Kidney tubule cell (primary cell): ENCODE measurements at regions not wholly inside any gene's neighbourhood (a gene's known extent, or its start where the extent isn't known, plus 50 kb on each side); places are given as distances from the start of the nearest gene placed in this dataset.

Experiments
- DNase-seq: peaks from one replicate; pipeline ENCODE4 v3.0.0-alpha.2; 2018; ENCODE audit warnings: low spot score

DNA sequence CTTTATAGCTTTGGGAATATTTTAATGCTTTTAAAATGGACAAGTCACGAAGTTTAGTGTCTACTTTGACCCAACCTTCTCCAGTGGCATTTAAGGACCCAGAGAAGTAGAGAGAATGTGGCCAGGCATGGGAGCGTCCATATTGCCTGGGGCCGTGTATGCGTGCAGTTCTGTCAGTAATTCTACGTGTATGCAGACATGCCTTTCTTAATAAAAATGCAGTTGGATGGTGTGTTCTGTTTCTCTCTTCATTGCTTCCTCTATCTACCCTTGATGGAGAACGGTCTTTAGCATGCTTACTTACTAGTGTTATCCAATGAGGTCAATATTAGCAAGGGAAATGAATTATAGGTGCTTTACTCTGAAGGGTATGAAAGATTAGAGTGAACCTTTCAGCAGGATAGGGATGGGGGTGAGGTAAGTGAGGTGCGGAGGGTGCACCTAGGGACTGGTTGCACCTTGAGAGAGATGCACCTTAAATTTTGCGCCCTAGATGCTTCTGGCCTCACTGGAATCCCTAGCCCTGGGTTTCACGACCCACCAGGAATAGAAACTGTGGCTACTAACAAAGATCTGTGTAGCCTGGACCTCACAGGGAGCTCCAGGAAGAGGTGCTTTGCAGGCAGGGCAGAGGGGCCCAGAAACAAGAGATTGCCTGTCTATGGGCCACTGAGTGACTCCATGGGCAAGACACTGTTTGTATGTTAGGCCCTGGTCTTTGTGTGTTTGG is 194.3 kb downstream of the MYCN start:
- no peak for DNase-seq

DNA sequence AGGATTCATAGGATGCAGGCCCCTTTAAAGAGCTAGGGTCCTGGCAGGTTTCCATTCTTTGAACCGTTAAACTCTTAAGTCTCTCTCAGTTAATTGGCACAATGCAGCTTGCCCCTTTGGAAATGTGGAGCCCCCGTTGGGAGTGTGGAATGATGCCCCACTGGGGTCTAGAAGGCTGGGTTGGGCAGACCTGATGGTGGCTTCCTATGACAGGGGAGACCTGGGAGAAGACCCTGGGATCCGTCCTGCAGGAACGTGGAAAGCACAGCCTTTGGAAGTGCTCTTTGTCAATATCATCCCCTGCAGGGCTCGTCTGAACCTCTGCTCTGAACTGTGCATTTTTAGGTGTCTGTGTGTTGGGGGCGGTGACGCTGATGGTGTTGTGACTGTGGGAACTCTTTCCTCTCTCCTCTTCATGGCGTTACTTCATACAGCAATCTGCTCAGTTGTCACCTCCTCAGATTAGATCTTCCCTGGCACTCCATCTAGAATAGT is 190.6 kb downstream of the MYCN start:
- DNase-seq, result no peak

DNA sequence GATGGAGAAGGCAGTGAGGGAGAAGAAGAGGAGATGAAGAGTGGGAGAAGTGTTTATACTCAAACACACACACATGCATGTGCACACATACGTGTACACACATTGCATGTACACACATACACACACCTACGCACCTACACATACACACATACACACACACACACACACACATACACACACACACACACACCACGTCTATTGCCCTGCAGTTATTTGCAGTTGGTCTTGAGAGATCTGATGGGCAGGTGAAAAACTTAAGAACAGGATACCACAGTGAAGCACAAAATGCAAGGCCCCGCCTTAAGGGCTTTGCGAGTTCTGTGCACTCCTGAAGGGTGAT is 190.2 kb downstream of the MYCN start:
- DNase-seq, result no peak

DNA sequence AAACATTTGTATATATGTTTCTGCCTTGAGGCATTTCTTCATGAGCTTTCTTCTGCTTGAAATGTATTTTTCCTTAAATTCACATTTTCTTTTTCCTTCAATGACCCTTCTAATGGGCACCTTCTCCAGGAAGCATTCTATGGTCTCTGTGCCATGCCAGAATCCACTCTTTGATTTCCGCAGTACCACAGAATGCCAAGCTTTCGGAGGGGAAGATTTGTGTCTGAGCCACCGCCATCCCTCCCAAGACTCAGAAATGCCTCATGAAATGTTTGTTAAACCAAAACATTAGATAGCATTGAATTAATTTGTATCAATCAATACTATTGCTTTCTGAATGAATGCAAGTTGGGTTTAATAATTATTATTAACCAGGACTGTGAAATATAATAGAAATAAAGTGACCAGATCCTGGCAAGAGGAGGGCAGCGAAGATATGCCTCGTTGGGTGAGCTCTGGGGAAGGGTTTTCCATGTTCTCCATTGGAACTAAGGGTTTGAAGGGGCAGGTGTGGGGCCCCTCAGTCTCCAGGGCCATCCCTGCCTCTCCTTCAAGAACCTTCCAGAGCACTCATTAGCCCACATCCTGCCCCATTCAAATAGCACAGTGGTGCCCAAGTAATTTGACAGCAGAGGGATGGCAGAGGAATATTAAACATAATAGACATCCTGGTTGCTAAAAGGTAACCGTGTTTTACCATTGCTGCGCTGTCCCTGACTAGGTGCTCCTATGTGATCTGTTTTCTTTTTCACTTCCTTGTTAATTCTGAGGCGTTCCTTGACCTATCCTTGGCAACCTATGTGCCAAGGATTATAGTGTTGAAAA is 189.6 kb downstream of the MYCN start:
- no peak for DNase-seq

DNA sequence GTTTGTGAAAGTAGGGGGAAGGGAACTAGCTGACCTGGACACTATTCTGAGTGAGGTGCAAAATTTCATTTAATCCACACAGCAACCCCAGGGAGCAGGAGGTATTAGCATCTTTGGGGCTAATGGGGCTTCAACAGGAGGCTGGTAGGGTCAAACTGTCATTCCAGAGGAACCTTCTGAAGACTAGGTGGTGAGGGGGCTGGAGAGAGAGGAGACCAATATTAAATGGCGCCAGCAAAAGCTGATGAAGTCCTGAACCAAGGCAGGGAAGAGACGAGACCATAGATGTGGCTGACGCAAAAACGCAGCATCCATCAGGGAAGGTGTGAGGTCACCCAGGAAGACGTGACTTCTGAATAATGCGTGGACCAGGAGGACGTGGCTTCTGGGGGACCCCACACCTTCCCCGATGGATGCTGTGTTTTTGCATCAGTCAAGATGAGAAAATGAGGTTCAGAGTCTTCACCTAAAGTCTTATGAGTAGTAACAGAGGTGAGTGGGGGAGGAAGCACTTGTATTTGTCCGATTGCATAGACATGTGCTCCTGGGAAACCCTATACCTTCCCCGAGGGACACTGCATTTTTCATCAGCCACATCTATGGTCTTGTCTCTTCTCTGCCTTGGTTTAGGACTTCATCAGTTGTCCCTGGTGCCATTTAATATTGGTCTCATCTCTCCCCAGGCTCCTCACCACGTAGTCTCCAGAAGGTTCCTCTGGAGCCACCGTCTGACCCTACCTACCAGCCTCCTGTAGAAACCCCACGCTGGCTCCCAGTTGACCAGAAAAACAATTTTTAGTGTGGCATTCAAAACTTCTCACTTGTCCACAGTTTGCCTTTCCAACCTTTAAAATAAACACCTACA is 188.6 kb downstream of the MYCN start:
- DNase-seq, result no peak

DNA sequence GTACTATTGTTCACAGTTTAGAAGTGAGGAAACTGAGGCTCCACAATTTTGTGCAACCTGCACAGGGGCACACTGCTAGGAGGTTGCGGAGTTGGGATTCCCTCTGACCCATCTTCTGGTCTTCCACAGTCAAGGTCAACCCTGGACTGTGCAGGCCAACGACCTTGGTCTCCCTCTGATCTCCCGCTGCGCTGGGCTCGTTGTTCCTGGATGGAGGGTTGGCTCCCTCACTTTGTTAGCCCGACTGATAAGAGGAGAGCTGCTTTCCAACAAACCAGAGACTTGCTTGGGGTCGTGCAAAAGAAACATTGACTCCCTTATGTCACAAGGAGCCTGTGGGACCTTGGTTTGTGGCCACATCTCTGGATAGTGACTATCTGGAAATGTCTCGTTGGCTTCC is 187.6 kb downstream of the MYCN start:
- no peak for DNase-seq

DNA sequence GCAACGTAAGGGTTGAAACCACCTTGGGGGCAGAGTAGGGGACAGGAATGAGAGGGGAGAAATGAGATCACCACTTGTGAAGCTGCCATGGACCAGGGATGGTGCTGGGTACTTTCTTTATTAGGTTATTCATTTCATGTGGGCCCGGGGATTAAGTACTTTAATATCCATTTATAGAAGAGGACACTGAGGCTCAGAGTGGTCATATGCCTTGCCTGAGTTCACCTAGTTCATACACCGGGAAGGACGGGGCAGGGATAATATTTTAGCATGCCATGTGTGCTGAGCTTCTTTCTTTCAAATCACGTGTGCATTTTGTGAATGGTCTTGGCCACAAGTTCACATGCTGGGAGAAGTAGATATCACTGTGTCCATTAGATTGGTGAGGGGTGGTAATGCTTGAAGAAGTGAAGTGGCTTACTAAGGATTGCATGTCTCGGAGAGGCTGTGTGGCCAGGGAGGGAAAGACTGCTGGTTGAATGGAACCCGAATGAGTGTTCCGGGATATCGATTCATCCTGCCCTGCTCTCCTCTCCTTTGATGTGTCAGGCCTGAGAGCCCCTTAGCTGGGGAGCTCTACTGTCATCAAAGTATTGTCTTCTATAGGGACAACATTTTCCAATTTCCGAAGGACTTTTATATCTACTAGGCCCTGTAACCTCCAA is 187.1 kb downstream of the MYCN start:
- DNase-seq, result no peak

DNA sequence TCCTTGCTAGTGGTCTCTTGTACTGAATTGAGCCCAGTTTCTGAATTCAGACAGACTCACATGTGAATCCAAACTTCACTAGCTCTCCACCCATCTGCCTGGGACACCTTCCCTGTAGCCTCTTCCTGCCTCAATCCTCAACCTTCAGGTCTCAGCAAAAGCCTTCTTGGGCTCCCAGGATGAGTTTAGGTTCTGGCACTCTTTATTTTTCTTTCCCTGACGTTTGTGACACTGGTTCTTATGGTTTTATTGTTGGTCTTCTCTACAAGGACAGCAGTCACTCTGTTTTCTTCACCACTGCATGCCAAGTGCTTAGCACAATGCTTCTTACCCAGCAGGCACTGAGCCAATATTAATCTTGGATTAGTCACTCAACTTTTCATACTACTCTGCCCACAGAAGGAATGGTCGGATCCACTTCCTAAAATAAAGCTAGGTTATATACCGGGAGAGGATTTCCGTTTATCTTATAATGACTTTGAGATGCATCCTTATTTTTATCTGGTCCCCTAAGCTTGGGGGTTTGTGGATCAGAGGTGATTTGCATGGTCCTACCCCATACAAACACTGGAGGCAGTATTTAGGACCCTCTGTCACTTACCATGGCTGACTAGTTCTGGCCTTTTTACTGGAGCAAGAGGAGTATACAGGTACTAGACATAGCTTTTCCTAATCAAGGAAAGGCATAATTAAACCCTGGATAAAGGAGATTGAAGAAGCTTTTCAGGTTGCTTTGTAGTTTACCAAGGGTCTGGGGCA is 186.3 kb downstream of the MYCN start:
- peak; percentile 68 for DNase-seq

DNA sequence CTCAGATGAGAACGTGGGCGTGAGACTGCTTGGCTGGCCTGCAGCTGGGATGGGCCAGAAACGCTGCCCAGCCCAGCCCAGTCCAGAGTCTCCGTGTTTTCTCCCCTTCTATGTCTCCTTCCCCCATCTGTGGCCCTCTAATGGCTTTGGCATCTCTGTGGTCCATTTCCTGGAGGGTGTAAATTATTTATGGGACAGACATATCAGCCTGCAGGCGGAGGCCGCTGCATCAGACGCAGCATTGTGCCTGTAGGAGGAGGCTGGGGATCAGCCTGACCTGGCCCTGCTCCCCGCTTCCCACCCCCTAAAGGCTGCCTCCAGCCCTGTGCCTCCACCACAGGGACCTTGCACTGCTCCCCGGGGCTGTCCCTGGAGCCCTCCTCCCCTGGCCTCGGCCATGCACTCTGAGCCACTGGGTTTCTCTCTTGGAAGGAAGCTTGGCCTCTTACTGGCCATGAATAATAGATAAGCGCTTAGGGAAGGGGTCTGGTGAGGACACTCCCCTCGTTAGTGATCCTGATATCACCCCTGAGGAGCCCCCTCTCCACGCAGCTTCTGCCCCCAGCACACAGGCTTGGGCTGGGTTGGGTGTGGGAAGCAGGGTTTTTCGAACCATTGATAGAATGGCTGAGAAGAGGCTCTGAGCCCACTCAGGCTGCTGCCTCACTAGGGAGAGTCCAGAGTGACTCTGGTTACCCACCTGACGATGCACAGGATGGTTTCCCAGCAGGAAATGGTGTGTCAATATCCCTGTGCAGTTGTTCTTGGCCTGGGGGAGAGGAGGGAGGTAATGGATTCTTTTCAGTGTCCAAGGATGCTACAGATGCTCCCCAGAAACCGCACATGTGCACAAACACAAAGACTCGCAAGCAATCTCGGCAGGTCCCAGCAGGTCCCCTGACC is 185.5 kb downstream of the MYCN start:
- DNase-seq, result no peak

DNA sequence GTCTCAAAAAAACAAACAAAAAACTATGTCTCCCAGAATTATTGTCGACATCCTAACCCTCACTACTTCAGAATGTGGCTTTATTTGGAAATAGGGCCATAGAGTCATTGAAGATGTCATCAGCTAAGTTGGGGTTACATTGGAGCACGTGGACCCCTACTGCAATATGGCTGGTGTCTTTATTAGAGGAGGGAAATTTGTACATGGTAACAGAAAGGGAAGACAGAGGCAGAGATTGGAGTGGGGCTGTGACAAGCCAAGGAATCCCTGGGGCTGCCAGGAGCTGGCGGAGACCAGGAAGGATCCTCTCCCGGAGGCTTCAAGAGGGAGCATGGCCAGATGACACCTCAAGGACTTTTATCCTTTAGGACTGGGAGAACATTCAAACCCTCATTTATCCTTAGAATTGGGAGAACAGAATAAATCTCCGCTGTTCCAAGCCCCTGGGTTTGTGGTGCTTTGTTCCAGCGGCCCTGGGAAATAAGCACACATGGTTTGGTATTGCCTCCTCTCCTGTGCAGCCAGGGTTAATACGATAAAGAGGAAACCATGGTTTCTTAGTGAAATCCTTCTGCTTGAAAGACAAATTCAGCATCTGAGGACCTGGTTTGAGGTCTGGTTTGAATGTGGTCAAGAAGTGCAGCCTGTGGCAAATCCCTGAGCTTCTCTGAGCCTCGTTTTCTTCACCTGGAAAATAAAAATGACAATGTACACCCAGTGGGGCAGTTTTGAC is 184.7 kb downstream of the MYCN start:
- DNase-seq, result no peak

DNA sequence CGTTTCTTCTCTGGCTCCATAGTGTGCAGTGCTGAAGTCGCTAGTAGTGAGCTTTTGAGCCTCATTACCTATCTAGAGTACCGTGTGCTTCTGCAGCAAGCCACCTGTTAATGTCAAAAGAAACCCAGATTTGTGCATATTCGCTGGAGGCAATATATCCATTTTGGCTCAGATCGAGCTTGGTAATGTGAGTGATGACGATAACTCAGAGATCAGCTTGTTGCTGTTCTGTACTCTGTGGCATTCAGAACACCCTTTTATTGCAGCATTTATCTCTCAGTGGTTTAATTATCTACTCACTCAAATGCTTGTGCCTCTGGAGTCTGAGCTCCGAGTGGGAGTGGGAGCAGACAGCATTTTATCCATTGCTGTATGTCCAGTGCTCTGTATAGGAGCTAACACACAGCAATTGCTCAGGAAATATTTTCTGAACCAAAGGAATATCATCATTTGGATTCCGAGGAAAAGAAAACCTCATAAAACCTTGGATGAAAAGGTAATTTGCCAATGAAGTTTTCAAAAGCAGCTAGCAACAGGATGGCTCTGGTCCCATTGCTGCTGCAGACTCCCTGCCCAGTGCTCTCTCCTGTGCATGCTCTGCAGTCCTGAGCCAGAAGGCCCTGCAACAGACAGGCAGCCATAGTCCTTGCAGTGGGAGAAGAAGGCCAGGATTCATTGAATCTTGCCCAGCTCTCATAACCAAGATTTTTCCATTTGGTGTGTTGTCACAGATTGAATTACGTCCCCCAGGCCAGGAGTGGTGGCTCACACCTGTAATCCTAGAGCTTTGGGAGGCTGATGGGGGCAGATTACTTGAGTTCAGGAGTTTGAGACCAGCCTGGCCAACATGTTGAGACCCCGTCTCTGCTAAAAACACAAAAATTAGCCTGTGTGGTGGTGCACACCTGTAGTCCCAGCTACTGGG is 183.8 kb downstream of the MYCN start:
- DNase-seq, result no peak

DNA sequence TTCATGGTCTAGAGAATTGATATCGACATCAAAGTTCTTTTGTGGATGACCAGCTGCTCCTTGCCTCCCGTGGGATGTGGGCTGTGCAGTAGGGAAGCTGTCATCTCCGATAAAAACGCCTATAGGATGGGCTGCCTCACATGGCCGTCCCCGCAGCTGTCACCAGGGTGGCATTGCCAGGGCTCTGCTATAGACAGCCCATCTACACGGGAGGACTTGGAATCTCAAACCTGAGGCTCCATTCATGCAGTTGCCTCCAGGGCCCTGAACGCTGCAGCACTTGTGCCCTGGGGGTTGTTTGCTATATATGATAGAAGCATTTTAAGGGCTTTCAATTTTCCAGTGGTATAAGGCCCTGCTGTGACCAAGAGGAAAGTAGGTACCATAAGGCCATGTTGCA is 183.1 kb downstream of the MYCN start:
- no peak for DNase-seq

DNA sequence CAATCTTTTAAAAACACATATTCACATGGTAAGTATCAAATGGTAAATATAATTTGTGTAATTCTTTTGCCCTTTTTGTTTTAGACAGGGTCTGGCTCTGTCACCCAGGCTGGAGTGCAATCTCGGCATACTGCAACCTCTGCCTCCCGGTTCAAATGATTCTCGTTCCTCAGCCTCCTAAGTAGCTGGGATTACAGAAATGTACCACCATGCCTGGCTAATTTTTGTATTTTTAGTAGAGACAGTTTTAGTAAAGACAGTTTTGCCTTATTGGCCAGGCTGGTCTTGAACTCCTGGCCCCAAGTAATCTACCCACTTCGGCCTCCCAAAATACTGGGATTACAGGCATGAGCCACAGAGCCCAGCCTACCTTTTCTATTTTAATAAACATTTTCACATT is 182.2 kb downstream of the MYCN start:
- no peak for DNase-seq

DNA sequence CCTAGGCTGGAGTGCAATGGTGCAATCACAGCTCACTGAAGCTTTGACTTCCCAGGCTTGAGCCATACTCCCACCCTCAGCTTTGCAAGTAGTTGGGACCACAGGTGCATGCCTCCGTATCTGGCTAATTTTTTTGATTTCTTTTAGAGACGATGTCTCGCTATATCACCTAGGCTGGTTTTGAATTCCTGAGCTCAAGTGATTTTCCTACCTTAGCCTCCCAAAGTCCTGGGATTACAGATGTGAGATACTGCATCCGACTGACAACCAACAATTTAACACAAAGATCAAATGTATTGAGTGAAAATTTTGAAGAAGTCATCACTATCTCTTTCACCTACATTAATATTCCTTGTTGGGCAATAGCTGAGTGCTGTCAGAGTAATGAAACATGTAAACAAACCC is 181.6 kb downstream of the MYCN start:
- DNase-seq, result no peak

DNA sequence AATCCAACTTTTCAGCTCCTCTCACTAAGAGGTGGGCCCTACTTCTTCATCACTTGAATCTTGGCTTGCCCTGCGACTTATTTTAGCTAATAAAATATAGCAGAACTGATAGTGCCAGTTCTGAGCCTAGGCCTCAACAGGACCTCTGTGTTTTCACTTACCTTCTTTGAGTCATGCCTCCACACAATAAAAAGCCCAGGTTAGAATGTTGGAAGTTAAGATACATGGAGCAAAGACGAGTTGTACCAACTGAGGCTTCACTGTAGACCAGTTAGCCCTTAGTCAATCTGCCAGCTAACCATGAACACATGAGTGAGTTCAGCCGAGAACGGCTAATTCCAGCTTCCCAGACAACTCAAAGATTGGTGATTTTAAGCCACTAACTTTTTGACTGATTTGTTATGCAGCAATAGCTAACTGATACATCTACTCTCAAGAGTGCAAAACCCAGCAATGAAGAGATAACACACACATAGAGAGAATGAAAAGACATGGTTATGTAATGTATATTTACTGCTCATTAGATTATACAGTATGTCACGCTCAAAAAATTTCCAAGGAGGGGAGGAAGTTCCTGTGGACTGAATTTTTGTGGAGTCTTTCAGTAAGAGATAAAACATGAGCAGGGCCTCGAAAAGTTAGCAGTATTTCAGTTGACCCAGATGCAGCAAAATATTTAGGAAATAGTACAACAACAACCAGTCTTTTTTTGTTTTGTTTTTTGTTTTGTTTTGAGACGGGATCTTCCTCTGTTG is 181.1 kb downstream of the MYCN start:
- no peak for DNase-seq

DNA sequence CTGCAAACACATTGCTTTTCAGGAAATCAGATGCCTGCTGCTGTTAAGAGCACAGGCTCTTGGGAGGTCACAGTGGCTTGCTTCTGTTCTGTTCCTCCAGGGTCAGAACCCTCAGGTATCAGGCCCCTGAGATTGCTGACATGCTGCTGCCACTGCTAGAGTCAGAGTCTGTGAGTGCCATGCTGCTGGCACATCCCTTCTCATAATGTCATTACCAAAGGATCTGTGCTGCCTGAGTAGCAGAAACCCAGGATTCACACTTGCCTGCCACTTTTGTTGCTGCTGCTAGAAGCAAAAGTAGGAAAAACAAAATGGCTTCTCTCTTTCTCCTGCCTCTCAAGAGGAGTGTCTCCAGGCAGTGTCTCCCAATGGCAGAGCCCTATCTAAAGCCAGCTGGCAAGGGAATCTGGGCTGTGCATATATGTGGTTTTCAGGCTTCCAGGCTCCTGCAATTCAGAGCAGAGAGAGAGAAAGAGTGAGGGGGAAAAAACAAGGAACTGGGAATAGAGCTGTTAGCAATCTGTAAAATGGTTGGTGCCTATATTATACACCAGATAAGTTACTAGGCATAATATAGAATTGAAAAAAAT is 180.3 kb downstream of the MYCN start:
- DNase-seq, result no peak

DNA sequence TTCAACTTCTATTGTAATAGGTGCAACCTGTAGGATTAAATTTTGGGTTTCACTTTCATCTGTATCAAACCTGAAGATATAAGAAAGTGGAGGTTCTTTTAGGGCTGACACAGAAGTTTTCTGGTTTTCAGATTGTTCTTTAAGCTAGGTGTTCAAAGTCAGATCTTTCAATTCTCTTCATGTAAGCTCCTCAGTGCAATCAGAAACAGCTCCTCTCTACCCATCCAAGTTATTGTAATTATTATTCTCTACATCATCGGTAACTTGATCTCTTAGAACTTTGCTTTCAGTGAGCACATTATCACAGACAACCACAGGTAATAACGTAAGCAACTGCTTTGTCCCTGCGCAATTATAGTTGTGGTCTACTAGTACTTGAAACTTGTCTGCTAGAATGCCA is 179.4 kb downstream of the MYCN start:
- no peak for DNase-seq
